Osteoblast (primary cell): ENCODE measurements at regions not wholly inside any gene's neighbourhood (a gene's known extent, or its start where the extent isn't known, plus 50 kb on each side); places are given as distances from the start of the nearest gene placed in this dataset.

Experiments
- DNase-seq: peaks from one replicate; pipeline ENCODE4 v3.0.0; 2011; ENCODE audit warnings: low spot score, mixed read lengths; ENCODE audit not compliant: insufficient read length; ENCODE audit errors: missing footprints
- H2AFZ ChIP-seq: 2 replicates; pipeline ENCODE4 v1.6.0; 2011; ENCODE audit warnings: mild to moderate bottlenecking, low read length
- H3K27ac ChIP-seq: 2 replicates; pipeline ENCODE4 v1.5.1; 2011; ENCODE audit warnings: mild to moderate bottlenecking, low read depth, low read length, moderate library complexity
- H3K27me3 ChIP-seq: 2 replicates; pipeline ENCODE4 v1.6.0; 2012; ENCODE audit warnings: mild to moderate bottlenecking, control low read depth, inconsistent platforms, low read length, moderate library complexity; ENCODE audit not compliant: insufficient read depth
- H3K36me3 ChIP-seq: 2 replicates; pipeline ENCODE4 v1.5.1; 2011; ENCODE audit warnings: mild to moderate bottlenecking, low read length, control low read depth, moderate library complexity; ENCODE audit not compliant: insufficient read depth
- H3K4me1 ChIP-seq: 2 replicates; pipeline ENCODE4 v1.5.1; 2011; ENCODE audit warnings: mild to moderate bottlenecking, low read length, control low read depth, moderate library complexity; ENCODE audit not compliant: insufficient read depth
- H3K4me2 ChIP-seq: 2 replicates; pipeline ENCODE4 v1.6.0; 2011; ENCODE audit warnings: mild to moderate bottlenecking, low read length; ENCODE audit not compliant: insufficient read depth
- H3K4me3 ChIP-seq: fragments of 200-600 bp; sonication (generic); 3 replicates; pipeline ENCODE4 v1.5.1; 2012; ENCODE audit warnings: mild to moderate bottlenecking, low read length, inconsistent platforms; ENCODE audit not compliant: insufficient read depth
- H3K79me2 ChIP-seq: 2 replicates; pipeline ENCODE4 v1.6.0; 2012; ENCODE audit warnings: mild to moderate bottlenecking, low read length, control low read depth, inconsistent platforms; ENCODE audit not compliant: insufficient read depth
- H3K9me3 ChIP-seq: 2 replicates; pipeline ENCODE4 v1.5.1; 2011; ENCODE audit warnings: low read depth, low read length, control low read depth
- H4K20me1 ChIP-seq: 2 replicates; pipeline ENCODE4 v1.6.0; 2012; ENCODE audit warnings: mild to moderate bottlenecking, low read length, control low read depth; ENCODE audit not compliant: insufficient read depth
- CTCF ChIP-seq: IDR thresholded peaks from 2 replicates; pipeline ENCODE4 v1.5.1; 2011; ENCODE audit warnings: mild to moderate bottlenecking, low read depth, low read length, moderate library complexity; ENCODE audit errors: extremely low read depth

GRCh38 chr11:92707665-92708064 lies 261.8 kb upstream of the MTNR1B start:
- H3K79me2 ChIP-seq, result no peaks in the 10 kb centered on the region
- H3K36me3 ChIP-seq, result no peaks in the 10 kb centered on the region
- DNase-seq, result no peak
- no peak for TF ChIP-seq CTCF
- H3K27me3 ChIP-seq, result no peaks in the 10 kb centered on the region
- H3K4me2 ChIP-seq, result peak overlapping the region; percentile 37
- peak overlapping the region; percentile 38 for H3K27ac ChIP-seq
- H2AFZ ChIP-seq, result peak overlapping the region; percentile 1
- H3K9me3 ChIP-seq, result no peaks in the 10 kb centered on the region
- H4K20me1 ChIP-seq, result no peaks in the 10 kb centered on the region
- H3K4me3 ChIP-seq, result no peak overlapping the region
- peaks cover 37% of the 10 kb centered on the region for H3K4me1 ChIP-seq

GRCh38 chr11:92709329-92709728 lies 260.1 kb upstream of the MTNR1B start:
- Histone ChIP-seq H4K20me1 (no peaks in the 10 kb centered on the region), H2AFZ (no peak overlapping the region), H3K27me3 (no peaks in the 10 kb centered on the region), H3K9me3 (no peaks in the 10 kb centered on the region), H3K27ac (no peak overlapping the region), H3K4me2 (no peak overlapping the region), H3K4me1 (peaks cover 24% of the 10 kb centered on the region), H3K36me3 (no peaks in the 10 kb centered on the region), H3K79me2 (no peaks in the 10 kb centered on the region), H3K4me3 (no peak overlapping the region)
- DNase-seq, result no peak
- TF ChIP-seq CTCF, result no peak

- Histone ChIP-seq H3K79me2 (no peaks in the 10 kb centered on the region), H3K4me1 (peaks cover 21% of the 10 kb centered on the region), H4K20me1 (no peaks in the 10 kb centered on the region), H3K9me3 (no peaks in the 10 kb centered on the region), H3K27ac (no peak overlapping the region), H3K4me2 (peak overlapping the region; percentile 17), H3K36me3 (no peaks in the 10 kb centered on the region), H3K4me3 (no peak overlapping the region), H2AFZ (no peak overlapping the region), H3K27me3 (no peaks in the 10 kb centered on the region)
- no peak for DNase-seq
- no peak for TF ChIP-seq CTCF
Measured at GRCh38 chr11:92711926-92712325, 257.5 kb upstream of the MTNR1B start.

DNA sequence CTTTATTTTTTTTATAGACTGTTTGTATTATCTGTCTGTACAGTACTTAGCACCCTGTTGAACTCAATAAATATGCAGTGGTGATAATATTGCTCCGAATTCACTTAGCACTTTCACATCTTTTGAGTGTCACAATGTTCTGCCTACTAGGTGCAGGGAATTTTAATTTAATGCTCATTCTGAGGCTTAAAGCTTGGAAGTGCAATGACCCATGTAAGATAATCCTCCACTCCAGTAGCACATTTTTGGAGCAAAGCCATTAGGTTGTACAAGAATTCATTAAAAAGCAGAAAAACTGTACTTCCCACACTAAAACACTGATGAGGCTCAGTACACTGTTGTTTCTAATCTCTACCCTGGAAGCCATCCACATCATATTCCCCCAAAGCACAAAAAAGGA lies 255.3 kb upstream of the MTNR1B start:
- Histone ChIP-seq H3K9me3 (no peaks in the 10 kb centered on the region), H3K27me3 (no peaks in the 10 kb centered on the region), H3K4me3 (no peak overlapping the region), H3K4me2 (no peak overlapping the region), H4K20me1 (no peaks in the 10 kb centered on the region), H3K27ac (no peak overlapping the region), H3K4me1 (peaks cover 11% of the 10 kb centered on the region), H2AFZ (no peak overlapping the region), H3K79me2 (no peaks in the 10 kb centered on the region), H3K36me3 (no peaks in the 10 kb centered on the region)
- DNase-seq, result no peak
- TF ChIP-seq CTCF, result no peak
